NCI-H524 treated with DMSO at 0.1 percent for 48 hours (cell line): ENCODE measurements at regions not wholly inside any gene's neighbourhood (a gene's known extent, or its start where the extent isn't known, plus 50 kb on each side); places are given as distances from the start of the nearest gene placed in this dataset.
"Not testable (repeated sequence)": the region's sequence is repeated elsewhere in the genome, so short reads cannot be mapped to it uniquely, and the experiment has no call there.

Experiments used
- DNase-seq: peaks from one replicate; lab custom pipeline; 2025; lab: John Stamatoyannopoulos, UW

- not testable (repeated sequence) for DNase-seq
Observed at GRCh38 chr10:15921423-15921945, 61.2 kb upstream of the MINDY3 start.

GRCh38 chr10:15931376-15931775, 71.1 kb upstream of the MINDY3 start:
- no peak for DNase-seq

GRCh38 chr10:15939543-15939942, 79.2 kb upstream of the MINDY3 start:
- DNase-seq: not testable (repeated sequence)

GRCh38 chr10:15943426-15943825, 83.1 kb upstream of the MINDY3 start:
- no peak for DNase-seq

- DNase-seq: no peak
Observed at GRCh38 chr10:15954188-15954587, 93.9 kb upstream of the MINDY3 start.

- no peak for DNase-seq
Observed at GRCh38 chr10:15960277-15960676, 100.0 kb upstream of the MINDY3 start.

- DNase-seq: not testable (repeated sequence)
Observed at GRCh38 chr10:15972736-15973135, 112.4 kb upstream of the MINDY3 start.

- no peak for DNase-seq
Observed at GRCh38 chr10:15985690-15986089, 125.4 kb upstream of the MINDY3 start.

- DNase-seq: no peak
Observed at GRCh38 chr10:15990535-15991129, 130.3 kb upstream of the MINDY3 start.

GRCh38 chr10:15997313-15997712, 137.0 kb upstream of the MINDY3 start:
- no peak for DNase-seq

- DNase-seq: no peak
Observed at GRCh38 chr10:16001581-16001980, 141.3 kb upstream of the MINDY3 start.

- DNase-seq: no peak
Observed at GRCh38 chr10:16009785-16010184, 149.5 kb upstream of the MINDY3 start.

- no peak for DNase-seq
Observed at GRCh38 chr10:16011548-16011947, 151.2 kb upstream of the MINDY3 start.

- no peak for DNase-seq
Observed at GRCh38 chr10:16014469-16014868, 154.2 kb upstream of the MINDY3 start.

GRCh38 chr10:16016688-16017087, 156.4 kb upstream of the MINDY3 start:
- DNase-seq: no peak

- DNase-seq: no peak
Observed at GRCh38 chr10:16020836-16021235, 160.5 kb upstream of the MINDY3 start.

- DNase-seq: not testable (repeated sequence)
Observed at GRCh38 chr10:16026832-16027231, 166.5 kb upstream of the MINDY3 start.

- DNase-seq: no peak
Observed at GRCh38 chr10:16030562-16030961, 170.3 kb upstream of the MINDY3 start.

GRCh38 chr10:16049050-16049449, 188.7 kb upstream of the MINDY3 start:
- DNase-seq: no peak

- no peak for DNase-seq
Observed at GRCh38 chr10:16049782-16050181, 189.5 kb upstream of the MINDY3 start.

GRCh38 chr10:16063350-16063749, 203.0 kb upstream of the MINDY3 start:
- no peak for DNase-seq

- not testable (repeated sequence) for DNase-seq
Observed at GRCh38 chr10:16083551-16083950, 223.2 kb upstream of the MINDY3 start.

- DNase-seq: no peak
Observed at GRCh38 chr10:16105082-16105481, 244.8 kb upstream of the MINDY3 start.
